CD4-positive, alpha-beta T cell treated with Interleukin-21 for 1 hour (primary cell): ENCODE measurements at regions not wholly inside any gene's neighbourhood (a gene's known extent, or its start where the extent isn't known, plus 50 kb on each side); places are given as distances from the start of the nearest gene placed in this dataset.

Experiments used
- DNase-seq: peaks from one replicate; pipeline ENCODE4 v3.0.0-alpha.2; 2020

GRCh38 chr2:104786821-104787220 lies 67.1 kb upstream of the POU3F3 start:
- no peak for DNase-seq

GRCh38 chr2:104787298-104788065 lies 66.4 kb upstream of the POU3F3 start:
- DNase-seq = no peak

GRCh38 chr2:104788742-104789455 lies 65.0 kb upstream of the POU3F3 start:
- DNase-seq = no peak

GRCh38 chr2:104790100-104790811 lies 63.7 kb upstream of the POU3F3 start:
- no peak for DNase-seq

GRCh38 chr2:104790901-104791495 lies 62.9 kb upstream of the POU3F3 start:
- no peak for DNase-seq

GRCh38 chr2:104793966-104794365 lies 59.9 kb upstream of the POU3F3 start:
- no peak for DNase-seq

- DNase-seq = no peak
Observed at GRCh38 chr2:104794441-104794840, 59.5 kb upstream of the POU3F3 start.
